ENCODE measurements at regions not wholly inside any gene's neighbourhood (a gene's known extent, or its start where the extent isn't known, plus 50 kb on each side); places are given as distances from the start of the nearest gene placed in this dataset.

- no peak for TF ChIP-seq CTCF (IDR thresholded peaks at IDR 0.05; ENCODE audit: insufficient read depth, low read length, severe bottlenecking)
- DNase-seq (ENCODE audit: low read depth): no peak
- no peaks in the 10 kb centered on the region for H3K27me3 ChIP-seq (ENCODE audit: control insufficient read depth, insufficient read depth, low read length)
- FAIRE-seq: no peak
- H3K36me3 ChIP-seq (ENCODE audit: control insufficient read depth, insufficient read depth, low read length): no peaks in the 10 kb centered on the region
- no peak overlapping the region for H3K4me3 ChIP-seq (ENCODE audit: low read depth, low read length)
These were observed 836.9 kb upstream of the CELF4 start for GRCh38 chr18:38402509-38402908.

GRCh38 chr18:38397094-38397493 is 831.5 kb upstream of the CELF4 start:
- FAIRE-seq: no peak
- H3K36me3 ChIP-seq (ENCODE audit: control insufficient read depth, insufficient read depth, low read length): no peaks in the 10 kb centered on the region

GRCh38 chr18:38386146-38386545 is 820.5 kb upstream of the CELF4 start:
- Histone ChIP-seq H3K27me3 (ENCODE audit: control insufficient read depth, insufficient read depth, low read length) (no peaks in the 10 kb centered on the region), H3K36me3 (ENCODE audit: control insufficient read depth, insufficient read depth, low read length) (no peaks in the 10 kb centered on the region), H3K4me3 (ENCODE audit: low read depth, low read length) (no peak overlapping the region)
- no peak for FAIRE-seq
- no peak for DNase-seq (ENCODE audit: low read depth)
- TF ChIP-seq CTCF (IDR thresholded peaks at IDR 0.05; ENCODE audit: insufficient read depth, low read length, severe bottlenecking): no peak

More at GRCh38 chr18:38397094-38397493, 831.5 kb upstream of the CELF4 start:
- Histone ChIP-seq H3K27me3 (ENCODE audit: control insufficient read depth, insufficient read depth, low read length) (no peaks in the 10 kb centered on the region), H3K4me3 (ENCODE audit: low read depth, low read length) (no peak overlapping the region)
- DNase-seq (ENCODE audit: low read depth): no peak
- TF ChIP-seq CTCF (IDR thresholded peaks at IDR 0.05; ENCODE audit: insufficient read depth, low read length, severe bottlenecking): no peak

GRCh38 chr18:38369772-38370690 is 804.4 kb upstream of the CELF4 start:
- DNase-seq (ENCODE audit: low read depth): peak; percentile 72

GRCh38 chr18:38368886-38369285 is 803.3 kb upstream of the CELF4 start:
- DNase-seq (ENCODE audit: low read depth) (peak; percentile 39), FAIRE-seq (no peak)
- no peak for TF ChIP-seq CTCF (IDR thresholded peaks at IDR 0.05; ENCODE audit: insufficient read depth, low read length, severe bottlenecking)

More at GRCh38 chr18:38369772-38370690, 804.4 kb upstream of the CELF4 start:
- Histone ChIP-seq H3K4me3 (ENCODE audit: low read depth, low read length) (no peak overlapping the region), H3K36me3 (ENCODE audit: control insufficient read depth, insufficient read depth, low read length) (no peaks in the 10 kb centered on the region), H3K27me3 (ENCODE audit: control insufficient read depth, insufficient read depth, low read length) (no peaks in the 10 kb centered on the region)
- FAIRE-seq: no peak
- no peak for TF ChIP-seq CTCF (IDR thresholded peaks at IDR 0.05; ENCODE audit: insufficient read depth, low read length, severe bottlenecking)

More at GRCh38 chr18:38368886-38369285, 803.3 kb upstream of the CELF4 start:
- no peaks in the 10 kb centered on the region for H3K27me3 ChIP-seq (ENCODE audit: control insufficient read depth, insufficient read depth, low read length)
- H3K36me3 ChIP-seq (ENCODE audit: control insufficient read depth, insufficient read depth, low read length): no peaks in the 10 kb centered on the region
- H3K4me3 ChIP-seq (ENCODE audit: low read depth, low read length): no peak overlapping the region

All from bronchial epithelial cell (primary cell).